HL-60 (cell line): ENCODE measurements at regions not wholly inside any gene's neighbourhood (a gene's known extent, or its start where the extent isn't known, plus 50 kb on each side); places are given as distances from the start of the nearest gene placed in this dataset.

Experiments used
- DNase-seq, 2 experiments: peaks; one replicate each; pipeline ENCODE4 v3.0.0-alpha.2; 2010 to 2020; ENCODE audit warnings: low read depth in 1 of 2, low spot score in 1 of 2
- H3K27ac ChIP-seq: fragments of 250-450 bp; sonication (Bioruptor Pico); replicated peaks from 2 replicates; pipeline ENCODE4 v1.5.1; 2020; ENCODE audit warnings: mild to moderate bottlenecking, moderate library complexity
- H3K27me3 ChIP-seq: fragments of 250-450 bp; sonication (Bioruptor Pico); 2 replicates; pipeline ENCODE4 v1.5.1; 2021; ENCODE audit warnings: mild to moderate bottlenecking, moderate library complexity; ENCODE audit not compliant: insufficient read depth, poor library complexity, severe bottlenecking
- H3K4me3 ChIP-seq: replicated peaks from 2 replicates; pipeline ENCODE4 v1.5.1; 2011; ENCODE audit warnings: mild to moderate bottlenecking, control low read depth, low read length; ENCODE audit not compliant: insufficient read depth
- CTCF ChIP-seq: IDR thresholded peaks from one replicate; pipeline ENCODE4 v1.5.1; 2011; ENCODE audit warnings: low read length, control low read depth, inconsistent platforms; ENCODE audit not compliant: insufficient read depth
- GABPA ChIP-seq: IDR thresholded peaks from 2 replicates; pipeline ENCODE4 v1.6.1; 2012; ENCODE audit warnings: low read depth
- POLR2AphosphoS5 ChIP-seq: IDR thresholded peaks from 2 replicates; pipeline ENCODE4 v1.6.1; 2012; ENCODE audit warnings: low read depth
- REST ChIP-seq: IDR thresholded peaks from 2 replicates; pipeline ENCODE4 v1.6.1; 2012; ENCODE audit warnings: low read depth; ENCODE audit not compliant: insufficient replicate concordance
- SPI1 ChIP-seq: IDR thresholded peaks from 2 replicates; pipeline ENCODE4 v1.6.1; 2012; ENCODE audit warnings: low read depth, mild to moderate bottlenecking, borderline replicate concordance

DNA sequence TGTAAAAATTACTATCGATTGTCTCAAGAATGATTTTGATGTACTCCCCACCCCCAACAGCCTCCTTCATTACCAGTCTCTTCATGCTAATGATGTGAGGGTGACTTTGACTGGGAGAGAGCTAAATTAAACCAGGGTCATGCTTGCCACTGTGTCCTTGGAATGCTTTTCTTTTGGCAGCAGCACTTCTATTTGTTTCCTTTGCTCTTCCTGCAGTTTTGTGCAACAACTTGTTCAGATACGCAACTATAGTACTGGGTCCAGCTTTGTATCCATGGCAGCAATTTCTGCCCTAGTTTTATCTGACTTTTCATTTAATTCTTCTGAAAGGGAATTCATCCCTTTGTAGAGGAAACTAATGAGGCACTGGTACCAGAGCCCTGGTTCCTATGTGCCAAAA, 2792.1 kb downstream of the PCDH9 start:
- Histone ChIP-seq H3K27me3 (no peaks in the 10 kb centered on the region), H3K4me3 (no peak overlapping the region), H3K27ac (no peak overlapping the region)
- no peak for TF ChIP-seq REST
- no peak for TF ChIP-seq POLR2AphosphoS5
- no peak for TF ChIP-seq CTCF
- TF ChIP-seq GABPA = no peak
- no peak for TF ChIP-seq SPI1
- DNase-seq = no peak

DNA sequence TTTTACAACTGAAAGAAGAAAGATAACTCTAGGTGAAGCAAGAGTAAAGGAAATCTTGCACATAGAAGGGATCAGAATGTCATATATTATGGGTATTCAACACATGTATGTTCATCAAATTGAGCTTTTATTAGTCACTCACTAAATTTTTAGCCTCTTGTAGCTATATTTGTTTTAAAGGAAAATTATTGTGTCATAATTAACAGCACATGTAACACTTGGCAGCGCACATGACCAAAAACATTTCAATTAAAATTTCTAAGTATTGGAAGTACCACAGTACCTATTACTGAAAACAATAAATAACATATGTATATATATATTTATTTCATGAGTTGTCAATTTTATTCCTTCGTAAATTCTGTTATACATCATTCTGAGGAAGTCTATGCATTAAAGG, 2800.4 kb downstream of the PCDH9 start:
- DNase-seq = no peak
- Histone ChIP-seq H3K27ac (no peak overlapping the region), H3K27me3 (no peaks in the 10 kb centered on the region), H3K4me3 (no peak overlapping the region)
- TF ChIP-seq REST = no peak
- no peak for TF ChIP-seq POLR2AphosphoS5
- TF ChIP-seq SPI1 = no peak
- no peak for TF ChIP-seq CTCF
- no peak for TF ChIP-seq GABPA

GRCh38 chr13:64428196-64428595, 2801.9 kb downstream of the PCDH9 start:
- no peak overlapping the region for H3K4me3 ChIP-seq
- H3K27me3 ChIP-seq = no peaks in the 10 kb centered on the region
- no peak for TF ChIP-seq SPI1
- TF ChIP-seq POLR2AphosphoS5 = no peak
- TF ChIP-seq CTCF = no peak
- TF ChIP-seq GABPA = no peak
- TF ChIP-seq REST = no peak
- H3K27ac ChIP-seq = no peak overlapping the region
- DNase-seq = no peak
